Islet precursor cell (in vitro differentiated cells): ENCODE measurements at regions not wholly inside any gene's neighbourhood (a gene's known extent, or its start where the extent isn't known, plus 50 kb on each side); places are given as distances from the start of the nearest gene placed in this dataset.
A peak's percentile ranks its signal among the peaks of the same experiment; 100 is the strongest.
"Not testable (repeated sequence)": the region's sequence is repeated elsewhere in the genome, so short reads cannot be mapped to it uniquely, and the experiment has no call there.

Experiments
- DNase-seq: peaks from one replicate; pipeline ENCODE4 v3.0.0-alpha.2; 2018

- DNase-seq: not testable (repeated sequence)
Measured at GRCh38 chr14:105740272-105740671, 213.9 kb downstream of the TMEM121 start.

- not testable (repeated sequence) for DNase-seq
Measured at GRCh38 chr14:105740961-105741360, 214.6 kb downstream of the TMEM121 start.

DNA sequence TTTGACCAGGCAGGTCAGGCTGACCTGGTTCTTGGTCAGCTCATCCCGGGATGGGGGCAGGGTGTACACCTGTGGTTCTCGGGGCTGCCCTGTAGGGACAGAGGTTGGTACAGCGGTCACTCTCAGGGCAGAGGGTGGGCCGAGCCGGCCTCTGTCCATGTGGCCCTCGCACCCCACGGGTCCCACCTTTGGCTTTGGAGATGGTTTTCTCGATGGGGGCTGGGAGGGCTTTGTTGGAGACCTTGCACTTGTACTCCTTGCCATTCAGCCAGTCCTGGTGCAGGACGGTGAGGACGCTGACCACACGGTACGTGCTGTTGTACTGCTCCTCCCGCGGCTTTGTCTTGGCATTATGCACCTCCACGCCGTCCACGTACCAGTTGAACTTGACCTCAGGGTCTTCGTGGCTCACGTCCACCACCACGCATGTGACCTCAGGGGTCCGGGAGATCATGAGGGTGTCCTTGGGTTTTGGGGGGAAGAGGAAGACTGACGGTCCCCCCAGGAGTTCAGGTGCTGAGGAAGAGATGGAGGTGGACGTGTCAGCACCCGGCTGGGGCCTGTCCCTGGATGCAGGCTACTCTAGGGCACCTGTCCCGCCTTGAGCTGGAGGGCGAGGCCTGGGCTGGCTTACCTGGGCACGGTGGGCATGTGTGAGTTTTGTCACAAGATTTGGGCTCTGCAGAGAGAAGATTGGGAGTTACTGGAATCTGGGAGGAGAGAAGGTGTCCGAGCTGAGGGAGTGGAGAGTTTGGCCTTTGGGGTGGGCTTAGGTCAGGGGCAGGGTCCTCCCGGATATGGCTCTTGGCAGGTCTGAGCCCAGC lies 215.5 kb downstream of the TMEM121 start:
- DNase-seq: not testable (repeated sequence)

GRCh38 chr14:105742531-105742848 lies 216.1 kb downstream of the TMEM121 start:
- peak; percentile 33 for DNase-seq

DNA sequence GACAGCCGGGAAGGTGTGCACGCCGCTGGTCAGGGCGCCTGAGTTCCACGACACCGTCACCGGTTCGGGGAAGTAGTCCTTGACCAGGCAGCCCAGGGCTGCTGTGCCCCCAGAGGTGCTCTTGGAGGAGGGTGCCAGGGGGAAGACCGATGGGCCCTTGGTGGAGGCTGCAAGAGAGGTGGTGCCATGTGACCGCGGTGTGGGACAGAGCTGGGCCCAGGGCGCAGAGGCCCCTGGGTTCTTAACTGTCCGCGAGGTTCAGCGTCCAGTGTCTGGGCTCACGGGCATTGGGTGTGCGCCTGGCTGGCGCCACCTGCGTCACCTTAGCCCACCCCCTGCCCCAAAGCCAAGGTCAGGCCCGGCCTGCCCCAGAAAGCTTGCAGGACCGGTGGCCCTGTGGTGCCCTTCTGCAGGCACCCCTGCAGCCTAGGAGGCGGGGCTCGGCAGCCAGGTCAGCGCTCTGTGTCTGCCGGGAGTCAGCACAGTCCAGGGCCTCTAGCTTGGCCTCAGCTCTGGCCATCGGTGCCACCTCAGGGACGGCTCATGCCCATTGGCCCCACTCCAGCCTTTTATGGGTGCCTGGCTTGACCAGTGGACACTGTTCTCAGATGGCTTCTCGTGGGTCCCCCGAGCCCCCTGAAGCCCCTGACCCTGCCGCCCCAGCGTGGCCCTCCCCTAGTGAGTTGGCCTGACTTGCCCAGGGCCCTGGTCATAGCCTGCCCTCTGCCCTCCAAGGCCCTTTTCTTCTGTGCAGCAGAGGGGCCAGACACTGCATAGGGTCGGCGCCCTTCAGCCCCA lies 216.7 kb downstream of the TMEM121 start:
- DNase-seq: not testable (repeated sequence)

GRCh38 chr14:105744213-105744787 lies 217.9 kb downstream of the TMEM121 start:
- DNase-seq: not testable (repeated sequence)

DNA sequence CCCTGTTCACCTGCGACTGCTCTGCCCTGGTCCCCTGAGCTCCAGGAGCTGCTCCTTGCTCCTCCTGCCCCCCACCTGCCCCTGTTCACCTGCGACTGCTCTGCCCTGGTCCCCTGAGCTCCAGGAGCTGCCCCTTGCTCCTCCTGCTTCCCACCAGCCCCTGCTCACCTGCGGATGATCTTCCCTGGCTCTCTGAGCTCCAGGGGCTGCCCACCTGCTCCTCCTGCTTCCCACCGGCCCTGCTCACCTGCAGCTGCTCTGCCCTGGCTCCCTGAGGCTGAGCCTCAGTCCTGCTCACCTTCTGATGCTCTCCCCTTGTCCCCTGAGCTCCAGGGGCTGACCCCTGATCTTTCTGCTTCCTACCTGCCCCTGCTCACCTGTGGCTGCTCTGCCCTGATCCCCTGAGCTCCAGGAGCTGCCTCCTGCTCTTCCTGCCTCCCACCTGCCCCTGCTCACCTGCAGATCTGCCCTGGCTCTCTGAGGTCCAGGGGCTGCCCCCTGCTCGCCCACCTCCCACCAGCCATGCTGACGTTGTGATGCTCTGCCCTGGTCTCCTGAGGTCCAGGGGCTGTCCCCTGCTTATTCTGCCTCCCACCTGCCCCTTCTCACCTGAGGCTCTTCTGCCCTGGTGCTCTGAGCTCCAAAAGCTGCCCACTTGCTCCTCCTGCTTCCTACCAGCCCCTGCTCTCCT lies 219.2 kb downstream of the TMEM121 start:
- peak; percentile 19 for DNase-seq

DNA sequence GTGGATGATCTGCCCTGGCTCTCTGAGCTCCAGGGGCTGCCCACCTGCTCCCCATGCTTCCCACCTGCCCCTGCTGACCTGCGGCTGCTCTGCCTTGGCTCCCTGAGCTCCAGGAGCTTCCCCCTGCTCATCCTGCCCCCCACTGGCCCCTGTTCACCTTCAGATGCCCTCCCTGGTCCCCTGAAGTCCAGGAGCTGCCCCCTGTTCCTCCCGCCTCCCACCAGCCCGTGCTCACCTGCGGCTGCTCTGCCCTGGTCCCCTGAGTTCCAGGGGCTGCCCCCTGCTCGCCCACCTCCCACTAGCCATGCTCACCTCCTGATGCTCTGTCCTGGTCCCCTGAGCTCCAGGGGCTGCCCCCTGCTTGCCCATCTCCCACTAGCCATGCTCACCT lies 219.7 kb downstream of the TMEM121 start:
- peak; percentile 23 for DNase-seq

DNA sequence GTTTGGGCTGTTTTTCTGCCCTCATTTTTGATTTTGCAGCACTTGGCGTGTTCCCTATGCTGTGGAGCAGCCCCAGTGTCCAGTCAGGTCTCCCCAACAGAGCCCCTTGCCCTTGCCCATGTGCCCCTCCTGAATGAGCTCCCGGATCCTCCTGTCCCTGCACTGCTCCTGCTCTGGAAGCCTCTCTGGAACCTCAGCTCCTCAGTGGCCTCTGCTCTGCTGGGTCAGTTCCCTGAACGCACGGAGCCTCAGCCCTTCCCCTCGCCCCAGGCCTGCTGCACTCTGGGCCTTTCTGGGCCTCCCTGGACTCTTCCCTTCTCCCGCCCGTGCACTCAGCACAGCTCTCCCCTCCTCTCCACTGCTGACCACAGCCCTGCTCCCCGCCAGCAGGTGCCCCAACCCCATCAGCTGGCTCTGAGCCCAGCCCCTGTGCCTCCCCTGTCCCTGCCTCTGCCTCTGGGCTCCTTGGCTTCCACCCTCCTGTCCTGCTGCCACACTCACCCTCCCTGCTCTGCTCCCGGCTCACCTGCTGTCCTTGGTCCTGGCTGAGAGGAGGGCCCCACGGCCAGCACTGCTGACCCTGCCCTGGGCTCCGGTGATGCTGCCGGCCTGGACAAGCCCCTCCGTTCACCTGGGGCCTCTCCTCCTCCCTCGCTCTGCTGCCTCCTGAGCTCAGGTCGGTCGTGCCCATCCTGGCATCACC lies 220.6 kb downstream of the TMEM121 start:
- DNase-seq: not testable (repeated sequence)

GRCh38 chr14:105747503-105748203 lies 221.3 kb downstream of the TMEM121 start:
- DNase-seq: peak; percentile 29

- peak; percentile 28 for DNase-seq
Measured at GRCh38 chr14:105748204-105748578, 221.8 kb downstream of the TMEM121 start.

DNA sequence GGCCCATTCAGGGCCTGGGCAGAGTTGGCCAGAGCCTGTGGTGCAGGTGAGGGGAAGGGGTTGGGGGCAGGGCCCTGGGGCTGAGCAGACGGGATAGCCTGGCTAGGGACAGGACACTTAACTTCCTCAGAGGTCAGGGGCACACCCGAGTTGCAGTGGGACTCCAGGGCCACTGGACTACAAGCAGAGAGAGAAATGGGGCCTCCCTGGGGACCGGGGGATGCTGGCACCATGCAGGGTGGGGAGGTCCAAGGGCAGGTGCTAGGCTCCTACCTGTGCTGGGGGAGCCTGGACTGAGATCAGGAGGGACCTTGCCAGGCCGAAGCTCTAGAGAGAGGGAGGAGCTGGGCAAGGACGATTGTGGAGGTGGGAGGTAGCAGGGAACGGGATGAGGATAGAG lies 222.3 kb downstream of the TMEM121 start:
- not testable (repeated sequence) for DNase-seq

- DNase-seq: not testable (repeated sequence)
Measured at GRCh38 chr14:105749870-105750541, 223.6 kb downstream of the TMEM121 start.

DNA sequence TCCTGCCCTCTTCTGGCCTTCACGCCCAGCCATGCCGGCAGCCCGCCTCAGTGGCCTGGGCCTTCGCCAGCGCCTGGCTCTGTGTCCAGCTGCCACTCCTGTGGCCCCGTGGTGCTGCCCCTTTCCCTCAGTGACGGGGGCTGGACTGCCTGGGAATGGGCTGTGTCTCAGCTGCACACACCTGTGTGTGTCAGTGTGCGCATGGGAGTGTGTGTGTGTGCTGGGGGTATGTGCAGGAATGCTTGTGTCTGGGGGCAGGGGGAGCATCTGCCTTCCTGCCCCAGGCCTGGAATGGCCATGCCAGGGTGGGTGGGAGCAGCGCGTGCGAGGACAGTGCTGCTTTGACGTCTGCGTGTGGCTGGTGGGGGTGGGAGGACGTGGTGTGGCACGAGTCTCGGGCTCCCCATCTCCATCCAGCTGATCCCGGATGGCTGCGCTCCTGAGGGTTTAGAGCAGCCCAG lies 224.9 kb downstream of the TMEM121 start:
- not testable (repeated sequence) for DNase-seq

GRCh38 chr14:105752420-105752819 lies 226.0 kb downstream of the TMEM121 start:
- not testable (repeated sequence) for DNase-seq

DNA sequence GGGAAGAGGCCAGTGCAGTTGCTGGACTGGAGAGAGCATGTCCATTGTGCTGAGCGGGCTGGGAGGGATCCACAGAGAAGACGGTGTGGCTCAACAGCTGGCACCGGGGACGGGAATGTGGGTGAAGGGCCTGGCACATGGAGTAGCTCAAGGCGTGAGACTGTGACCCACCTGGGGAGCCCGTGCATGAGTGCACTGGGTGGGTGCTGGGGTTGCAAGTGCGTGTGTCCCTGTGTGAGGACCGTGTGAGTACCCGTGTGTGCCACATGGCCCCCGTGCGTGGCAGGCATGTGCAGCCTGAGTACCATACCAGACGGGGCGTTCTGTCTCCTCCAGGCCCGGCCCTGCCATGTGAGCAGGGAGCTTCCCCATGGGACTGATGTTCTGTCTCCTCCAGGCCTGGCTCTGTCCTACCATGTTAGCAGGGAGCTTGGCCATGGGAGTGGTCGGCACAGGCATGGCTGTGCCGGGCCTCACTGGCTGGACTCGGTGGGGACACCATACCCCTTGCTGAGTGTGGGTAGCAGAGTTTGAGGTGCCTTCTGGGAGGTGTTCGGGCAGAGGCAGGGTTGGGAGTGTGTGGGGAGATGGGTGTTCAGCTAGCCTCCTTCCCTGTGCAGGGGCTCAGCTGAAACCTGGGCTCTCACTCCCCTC lies 234.4 kb downstream of the TMEM121 start:
- DNase-seq: peak; percentile 27

- DNase-seq: peak; percentile 8
Measured at GRCh38 chr14:105761345-105761740, 235.0 kb downstream of the TMEM121 start.

- peak; percentile 23 for DNase-seq
Measured at GRCh38 chr14:105761842-105762241, 235.5 kb downstream of the TMEM121 start.

DNA sequence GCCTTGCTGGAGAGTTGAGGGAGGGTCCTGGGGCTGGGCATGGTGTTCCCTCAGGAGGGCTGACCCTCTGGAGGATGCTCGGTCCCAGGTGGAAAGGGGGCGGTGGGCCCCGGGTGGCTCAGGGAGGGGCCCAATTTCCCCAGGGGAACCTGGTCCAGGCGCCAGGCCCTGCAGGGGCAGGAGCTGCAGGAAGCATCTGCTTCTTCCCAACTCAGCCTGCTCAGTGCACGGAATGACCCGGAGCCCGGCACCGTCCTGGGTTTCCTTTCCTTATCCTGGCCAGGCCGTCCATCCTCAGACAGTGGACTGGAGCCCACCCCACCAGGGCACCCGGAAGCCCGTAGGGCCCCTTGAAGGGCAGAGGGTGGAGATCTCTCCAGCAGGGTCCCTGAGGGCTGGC lies 235.9 kb downstream of the TMEM121 start:
- DNase-seq: not testable (repeated sequence)

DNA sequence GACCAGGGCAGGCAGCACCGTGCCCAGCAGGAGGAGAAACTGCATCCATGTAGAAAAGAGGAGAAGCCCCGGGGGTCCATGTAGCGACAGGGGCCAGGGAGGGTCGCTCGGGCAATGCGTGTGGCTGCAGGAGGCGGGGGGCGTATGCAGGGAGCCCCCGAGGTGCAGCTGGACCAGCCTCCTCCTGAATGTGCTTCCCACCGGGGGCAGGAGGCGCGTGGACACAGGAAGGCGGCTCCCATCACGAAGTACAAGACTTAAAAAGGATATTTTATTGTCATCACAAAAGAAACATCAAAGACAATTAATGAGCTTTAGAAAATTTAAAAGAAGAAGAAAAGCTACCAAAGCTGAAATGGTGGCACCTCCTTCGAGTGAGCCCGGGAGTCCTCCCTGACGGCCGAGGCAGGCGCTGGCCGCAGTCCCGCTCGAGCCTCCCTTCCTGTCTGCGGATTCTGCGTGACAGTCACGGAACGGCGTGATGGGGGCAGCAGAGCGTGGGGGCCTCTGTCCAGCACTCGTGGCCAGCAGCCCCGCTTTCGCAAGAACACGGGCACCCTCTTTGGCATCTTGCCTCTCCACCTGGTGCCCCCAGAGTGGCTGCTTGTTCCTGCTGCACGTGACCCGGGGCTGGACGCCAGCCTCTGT lies 238.0 kb downstream of the TMEM121 start:
- DNase-seq: not testable (repeated sequence)
